22Rv1 (cell line): ENCODE measurements at regions not wholly inside any gene's neighbourhood (a gene's known extent, or its start where the extent isn't known, plus 50 kb on each side); places are given as distances from the start of the nearest gene placed in this dataset.

Experiments used
- ZFX ChIP-seq: fragments of 450-650 bp; IDR thresholded peaks from 2 replicates; pipeline ENCODE4 v1.6.1; 2017; ENCODE audit warnings: antibody characterized with exemption, borderline replicate concordance
- TF ChIP-seq, protein P1 (sequence below): fragments of 450-650 bp; IDR thresholded peaks from 2 replicates; pipeline ENCODE4 v1.5.1; 2017; ENCODE audit warnings: mild to moderate bottlenecking

DNA sequence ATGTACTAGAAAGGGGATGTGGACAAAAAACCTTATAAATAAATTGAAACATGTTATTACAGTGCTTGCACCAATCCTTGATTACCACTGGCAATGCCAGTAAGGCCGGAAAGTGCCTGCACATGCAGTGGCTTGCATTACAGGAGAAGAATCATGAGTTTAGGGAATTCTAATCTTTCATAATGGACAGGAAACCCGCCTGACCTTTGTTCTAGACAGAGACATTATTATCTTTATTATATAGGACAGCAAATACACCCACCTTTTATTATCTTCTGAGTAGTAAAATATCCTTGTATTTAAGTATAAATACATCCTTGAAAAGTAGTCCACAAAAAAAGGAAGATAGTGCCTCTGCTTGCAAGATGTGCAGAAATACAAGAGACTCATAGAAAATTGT is 379.9 kb upstream of the LCORL start:
- TF ChIP-seq, protein P1, sequence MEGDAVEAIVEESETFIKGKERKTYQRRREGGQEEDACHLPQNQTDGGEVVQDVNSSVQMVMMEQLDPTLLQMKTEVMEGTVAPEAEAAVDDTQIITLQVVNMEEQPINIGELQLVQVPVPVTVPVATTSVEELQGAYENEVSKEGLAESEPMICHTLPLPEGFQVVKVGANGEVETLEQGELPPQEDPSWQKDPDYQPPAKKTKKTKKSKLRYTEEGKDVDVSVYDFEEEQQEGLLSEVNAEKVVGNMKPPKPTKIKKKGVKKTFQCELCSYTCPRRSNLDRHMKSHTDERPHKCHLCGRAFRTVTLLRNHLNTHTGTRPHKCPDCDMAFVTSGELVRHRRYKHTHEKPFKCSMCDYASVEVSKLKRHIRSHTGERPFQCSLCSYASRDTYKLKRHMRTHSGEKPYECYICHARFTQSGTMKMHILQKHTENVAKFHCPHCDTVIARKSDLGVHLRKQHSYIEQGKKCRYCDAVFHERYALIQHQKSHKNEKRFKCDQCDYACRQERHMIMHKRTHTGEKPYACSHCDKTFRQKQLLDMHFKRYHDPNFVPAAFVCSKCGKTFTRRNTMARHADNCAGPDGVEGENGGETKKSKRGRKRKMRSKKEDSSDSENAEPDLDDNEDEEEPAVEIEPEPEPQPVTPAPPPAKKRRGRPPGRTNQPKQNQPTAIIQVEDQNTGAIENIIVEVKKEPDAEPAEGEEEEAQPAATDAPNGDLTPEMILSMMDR: no peak
- no peak for TF ChIP-seq ZFX
